Calu3 (cell line): ENCODE measurements at regions not wholly inside any gene's neighbourhood (a gene's known extent, or its start where the extent isn't known, plus 50 kb on each side); places are given as distances from the start of the nearest gene placed in this dataset.

ENCODE experiments used
- BruUV-seq: library from RNA; stranded (reverse); fragments of 400-500 nt; replicated peaks from 2 replicates; lab custom pipeline; 2021; lab: Mats Ljungman, UMichigan
- CTCF ChIA-PET: fragments of 300-600 bp; sonication (Branson Sonifier 250); formaldehyde crosslinking; loops from one replicate; lab custom pipeline; 2022; ENCODE audit warnings: antibody characterized with exemption; lab: Charles Lee
- DNase-seq: peaks from one replicate; pipeline ENCODE4 v3.0.0; 2022
- H3K27ac Mint-ChIP-seq: one replicate; pipeline ENCODE4 v1.8.0; 2022; ENCODE audit warnings: mixed read lengths; ENCODE audit not compliant: unreplicated experiment
- H3K27me3 Mint-ChIP-seq: one replicate; pipeline ENCODE4 v1.8.0; 2022; ENCODE audit warnings: mixed read lengths; ENCODE audit not compliant: unreplicated experiment
- H3K36me3 Mint-ChIP-seq: one replicate; pipeline ENCODE4 v1.8.0; 2022; ENCODE audit warnings: mild to moderate bottlenecking, moderate library complexity, mixed read lengths; ENCODE audit not compliant: insufficient read depth, unreplicated experiment
- H3K4me1 Mint-ChIP-seq: one replicate; pipeline ENCODE4 v1.8.0; 2022; ENCODE audit warnings: mild to moderate bottlenecking, low read depth, mixed read lengths; ENCODE audit not compliant: unreplicated experiment
- H3K4me3 Mint-ChIP-seq: one replicate; pipeline ENCODE4 v1.8.0; 2022; ENCODE audit warnings: mild to moderate bottlenecking, low read depth, moderate library complexity, mixed read lengths; ENCODE audit not compliant: unreplicated experiment
- H3K9me3 Mint-ChIP-seq: one replicate; pipeline ENCODE4 v1.8.0; 2022; ENCODE audit warnings: low read depth, mixed read lengths; ENCODE audit not compliant: unreplicated experiment
- intact Hi-C: fragments of 100-400 bp; cut with micrococcal nuclease; formaldehyde crosslinking; loops from one replicate; pipeline ENCODE4 v1.10.0; 2022; ENCODE audit not compliant: unreplicated experiment
- TF ChIP-seq, protein P1 (sequence below): fragments of 200-600 bp; IDR thresholded peaks from one replicate; pipeline ENCODE4 v1.8.0; 2022; ENCODE audit warnings: antibody characterized with exemption; ENCODE audit not compliant: unreplicated experiment

DNA sequence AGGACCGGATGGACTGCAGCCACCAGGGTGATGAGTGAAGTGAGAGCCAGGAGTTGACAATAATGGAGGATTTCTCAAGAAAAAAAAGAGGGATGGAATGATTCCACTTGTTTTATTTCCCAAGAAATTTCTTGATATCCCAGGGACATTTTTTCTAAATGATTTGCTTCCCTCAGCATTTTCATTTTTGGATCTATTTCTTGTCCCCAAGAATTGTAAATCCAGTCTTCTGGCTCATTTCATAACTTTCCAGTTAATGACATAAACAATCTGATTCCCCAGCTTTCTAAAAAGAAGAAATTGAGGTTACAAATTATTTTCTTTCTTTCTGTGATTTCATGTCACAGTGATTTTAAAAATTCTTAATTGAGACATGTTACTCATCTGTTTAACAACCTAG is 446.5 kb downstream of the PRR16 start:
- no TSS peak for BruUV-seq
- TF ChIP-seq, protein P1, sequence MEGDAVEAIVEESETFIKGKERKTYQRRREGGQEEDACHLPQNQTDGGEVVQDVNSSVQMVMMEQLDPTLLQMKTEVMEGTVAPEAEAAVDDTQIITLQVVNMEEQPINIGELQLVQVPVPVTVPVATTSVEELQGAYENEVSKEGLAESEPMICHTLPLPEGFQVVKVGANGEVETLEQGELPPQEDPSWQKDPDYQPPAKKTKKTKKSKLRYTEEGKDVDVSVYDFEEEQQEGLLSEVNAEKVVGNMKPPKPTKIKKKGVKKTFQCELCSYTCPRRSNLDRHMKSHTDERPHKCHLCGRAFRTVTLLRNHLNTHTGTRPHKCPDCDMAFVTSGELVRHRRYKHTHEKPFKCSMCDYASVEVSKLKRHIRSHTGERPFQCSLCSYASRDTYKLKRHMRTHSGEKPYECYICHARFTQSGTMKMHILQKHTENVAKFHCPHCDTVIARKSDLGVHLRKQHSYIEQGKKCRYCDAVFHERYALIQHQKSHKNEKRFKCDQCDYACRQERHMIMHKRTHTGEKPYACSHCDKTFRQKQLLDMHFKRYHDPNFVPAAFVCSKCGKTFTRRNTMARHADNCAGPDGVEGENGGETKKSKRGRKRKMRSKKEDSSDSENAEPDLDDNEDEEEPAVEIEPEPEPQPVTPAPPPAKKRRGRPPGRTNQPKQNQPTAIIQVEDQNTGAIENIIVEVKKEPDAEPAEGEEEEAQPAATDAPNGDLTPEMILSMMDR: no peak
- Mint-ChIP-seq H3K27ac (no peak overlapping the region), H3K9me3 (no peaks in the 10 kb centered on the region), H3K27me3 (no peaks in the 10 kb centered on the region), H3K36me3 (no peaks in the 10 kb centered on the region), H3K4me3 (no peak overlapping the region), H3K4me1 (no peaks in the 10 kb centered on the region)
- no peak for DNase-seq
- intact Hi-C loops: no loop called here
- CTCF ChIA-PET: no interaction called here

DNA sequence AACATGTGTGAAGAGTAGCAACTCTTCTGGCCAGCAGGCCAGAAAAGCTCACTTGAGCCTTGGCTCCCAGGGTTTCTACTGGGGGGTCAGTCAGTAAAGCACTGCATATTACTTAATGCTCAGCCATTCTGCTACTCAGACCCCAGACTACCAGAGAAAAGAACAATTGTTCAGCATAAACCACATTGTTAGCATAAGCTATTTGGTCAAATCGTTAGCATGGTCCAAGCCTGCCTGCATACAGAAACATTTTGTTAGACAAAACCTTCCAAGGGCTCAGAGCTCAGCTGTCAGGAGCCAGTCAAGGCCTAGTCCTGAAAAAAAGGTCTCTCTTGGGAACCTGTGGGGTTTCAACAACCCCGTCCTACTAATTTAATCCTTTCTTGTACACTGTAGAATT is 449.3 kb downstream of the PRR16 start:
- H3K27ac Mint-ChIP-seq: no peak overlapping the region
- H3K4me3 Mint-ChIP-seq: no peak overlapping the region
- intact Hi-C loops: no loop called here
- no peaks in the 10 kb centered on the region for H3K9me3 Mint-ChIP-seq
- TF ChIP-seq, protein P1: no peak
- CTCF ChIA-PET: no interaction called here
- no peaks in the 10 kb centered on the region for H3K27me3 Mint-ChIP-seq
- H3K36me3 Mint-ChIP-seq: no peaks in the 10 kb centered on the region
- no peak for DNase-seq
- BruUV-seq: no TSS peak
- H3K4me1 Mint-ChIP-seq: no peaks in the 10 kb centered on the region

DNA sequence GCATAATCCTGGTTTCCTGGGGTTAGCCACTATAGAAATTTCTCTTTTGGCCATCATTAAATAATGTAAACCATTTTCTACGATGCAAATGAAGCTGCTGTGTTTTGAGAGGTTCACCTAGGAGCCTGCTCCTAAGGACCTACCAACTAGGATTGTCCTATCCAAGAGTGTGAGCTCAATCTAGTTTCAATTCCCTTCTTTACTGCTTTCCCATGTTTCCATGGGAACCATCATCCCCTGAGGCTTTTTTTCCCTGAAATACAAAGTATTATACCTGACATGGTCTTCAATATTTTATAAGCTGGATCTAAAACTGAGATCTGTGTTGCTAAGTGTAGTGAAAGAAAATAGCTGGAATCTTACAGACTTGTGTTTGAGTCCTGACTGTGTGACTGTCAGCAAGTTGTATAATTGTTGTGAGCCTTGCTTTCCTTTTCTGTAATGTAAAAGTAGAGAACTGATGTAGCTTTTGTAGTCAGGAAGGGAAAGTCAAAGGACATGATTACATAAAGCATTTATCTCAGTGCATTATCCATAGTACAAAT is 453.2 kb downstream of the PRR16 start:
- H3K4me3 Mint-ChIP-seq: no peak overlapping the region
- H3K4me1 Mint-ChIP-seq: no peaks in the 10 kb centered on the region
- TF ChIP-seq, protein P1: no peak
- no peaks in the 10 kb centered on the region for H3K36me3 Mint-ChIP-seq
- H3K27me3 Mint-ChIP-seq: no peaks in the 10 kb centered on the region
- no TSS peak for BruUV-seq
- no peak for DNase-seq
- H3K9me3 Mint-ChIP-seq: no peaks in the 10 kb centered on the region
- CTCF ChIA-PET: no interaction called here
- intact Hi-C loops: no loop called here
- H3K27ac Mint-ChIP-seq: no peak overlapping the region

DNA sequence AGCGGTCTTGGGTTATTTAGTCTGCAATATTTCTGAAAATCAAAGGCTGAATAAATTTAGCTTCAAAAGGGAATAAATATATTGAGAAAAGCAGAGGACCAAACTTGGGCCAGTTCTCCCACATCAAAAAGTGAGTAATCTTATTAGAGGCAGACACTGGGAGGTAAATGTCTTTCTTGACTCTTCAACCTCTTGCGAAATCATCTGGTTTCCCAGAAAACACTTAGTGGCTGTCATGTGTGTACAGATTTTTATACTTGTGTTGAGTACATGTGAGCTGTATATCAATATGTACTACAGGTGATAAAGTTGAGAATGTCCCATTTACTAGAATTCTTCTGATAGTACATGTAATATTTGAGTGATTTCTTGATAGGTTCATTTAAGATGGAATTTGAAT is 454.9 kb downstream of the PRR16 start:
- no TSS peak for BruUV-seq
- CTCF ChIA-PET: no interaction called here
- intact Hi-C loops: no loop called here
- DNase-seq: no peak
- Mint-ChIP-seq H3K4me3 (no peak overlapping the region), H3K9me3 (no peaks in the 10 kb centered on the region), H3K27me3 (no peaks in the 10 kb centered on the region), H3K4me1 (no peaks in the 10 kb centered on the region), H3K27ac (no peak overlapping the region), H3K36me3 (no peaks in the 10 kb centered on the region)
- TF ChIP-seq, protein P1: no peak
